ENCODE measurements at regions not wholly inside any gene's neighbourhood (a gene's known extent, or its start where the extent isn't known, plus 50 kb on each side); places are given as distances from the start of the nearest gene placed in this dataset.

DNA sequence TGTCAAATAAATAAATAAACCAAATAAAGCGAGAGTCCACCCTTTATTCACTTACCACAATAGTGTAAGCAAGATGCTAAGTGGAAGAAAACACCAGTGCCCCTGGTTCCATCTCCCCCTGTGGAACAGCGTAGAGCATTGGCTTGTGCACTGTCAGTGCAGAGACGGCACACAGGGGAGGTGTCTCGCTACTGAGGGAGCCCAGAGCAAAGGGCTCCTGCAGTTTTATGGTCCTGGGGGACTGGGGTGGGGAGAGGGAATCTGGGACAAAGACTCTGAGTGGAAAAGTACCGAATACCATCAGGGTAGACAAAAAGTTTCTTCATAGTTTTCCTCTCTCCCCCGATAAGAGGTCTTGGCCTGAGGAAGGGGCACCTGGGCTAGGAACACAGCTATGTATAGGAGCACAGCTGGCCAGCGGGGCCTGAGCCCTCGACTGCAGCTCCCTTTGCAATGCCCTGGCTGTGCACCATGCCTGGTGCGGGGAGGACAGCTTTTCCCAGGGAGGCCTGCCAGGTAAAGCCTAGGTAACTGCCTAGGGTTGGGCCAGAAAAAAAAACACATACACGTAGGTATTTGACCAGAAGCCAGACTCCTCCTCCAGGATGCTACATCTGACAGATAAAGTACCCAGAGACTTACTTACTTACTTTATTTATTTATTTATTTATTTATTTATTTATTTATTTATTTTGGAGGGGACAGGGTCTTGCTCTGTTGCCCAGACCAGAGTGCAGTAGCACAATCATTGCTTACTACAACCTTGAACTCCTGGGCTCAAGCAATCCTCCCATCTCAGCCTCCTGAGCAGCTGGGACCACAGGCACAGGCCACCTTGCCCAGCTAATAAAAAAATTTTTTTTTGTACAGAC lies 88.8 kb upstream of the KIF5B start:
- no peaks in the 10 kb centered on the region for H3K9me3 ChIP-seq
- intact Hi-C loops (cut with DNase I), result no loop called here
- peak; percentile 32 to 81 (median 60) for ATAC-seq
- no peak for FAIRE-seq
- no peaks in the 10 kb centered on the region for H3K27me3 ChIP-seq
- H3K4me1 ChIP-seq, result peaks cover 5 to 9% (median 9%) of the 10 kb centered on the region in 3 donors
- TF ChIP-seq CTCF (IDR thresholded peaks at IDR 0.05), result no peak
- peak in 5 of 6 donors; percentile 51 to 84 (median 69) for DNase-seq
- 64 to 65% methylated on average over 10 of the region's 10 CpGs for whole genome bisulfite sequencing, 2 donors
- no peak overlapping the region for H3K4me3 ChIP-seq
- H3K27ac ChIP-seq, result no peak overlapping the region
- no peaks in the 10 kb centered on the region for H3K36me3 ChIP-seq

DNA sequence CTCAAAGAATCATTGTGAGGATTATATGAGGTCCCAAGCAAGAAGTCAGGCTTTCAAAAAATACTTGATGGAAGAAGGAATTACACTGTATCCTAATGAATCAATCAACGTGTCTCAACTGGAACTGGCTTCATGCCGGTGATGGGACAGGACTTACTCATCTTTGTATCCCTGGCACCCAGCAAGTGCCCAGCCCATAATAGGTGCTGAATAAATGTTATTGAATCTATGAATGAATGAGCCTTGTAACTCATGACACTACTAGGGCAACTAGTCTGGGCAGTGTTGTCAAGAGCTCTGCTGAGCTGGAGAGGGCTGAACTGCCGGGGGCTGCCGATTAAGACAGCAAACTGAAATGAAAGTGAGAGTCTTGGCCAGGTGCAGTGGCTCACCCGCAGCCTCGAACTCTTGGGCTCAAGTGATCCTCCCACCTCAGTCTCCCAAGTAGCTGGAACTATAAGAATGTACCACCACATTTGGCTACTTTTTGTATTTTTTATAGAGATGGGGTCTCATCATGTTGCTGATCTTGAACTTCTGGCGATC lies 87.2 kb upstream of the KIF5B start:
- no peak for ATAC-seq
- no peak for TF ChIP-seq CTCF (IDR thresholded peaks at IDR 0.05)
- Histone ChIP-seq H3K4me1 (peaks cover 0 to 9% (median 0%) of the 10 kb centered on the region in 3 donors), H3K4me3 (no peak overlapping the region), H3K27ac (no peak overlapping the region), H3K9me3 (no peaks in the 10 kb centered on the region), H3K27me3 (no peaks in the 10 kb centered on the region), H3K36me3 (no peaks in the 10 kb centered on the region)
- no peak for DNase-seq
- intact Hi-C loops (cut with DNase I), result no loop called here
- 93 to 95% methylated on average over 7 of the region's 7 CpGs for WGBS, 2 donors
- FAIRE-seq, result no peak

DNA sequence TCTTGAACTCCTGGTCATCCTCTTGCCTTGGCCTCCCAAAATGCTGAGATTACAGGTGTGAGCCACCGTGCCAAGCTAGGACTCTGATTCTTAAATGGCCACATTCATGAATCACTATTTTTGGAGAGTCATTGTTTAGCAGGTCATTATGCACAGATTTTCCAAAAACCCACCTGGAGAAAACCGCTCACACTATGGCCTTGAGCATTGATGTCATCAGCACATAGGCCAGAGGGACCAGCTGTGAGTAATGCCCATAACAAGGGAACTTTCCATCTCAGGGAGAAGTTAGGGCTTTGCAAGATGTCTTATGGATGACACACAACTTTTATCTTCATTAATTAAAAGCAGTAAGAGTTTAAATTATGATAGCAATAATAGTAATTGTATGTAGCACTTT lies 86.4 kb upstream of the KIF5B start:
- ATAC-seq (no peak), FAIRE-seq (no peak), DNase-seq (no peak)
- H3K36me3 ChIP-seq, result no peaks in the 10 kb centered on the region
- no peak overlapping the region for H3K27ac ChIP-seq
- no peaks in the 10 kb centered on the region for H3K27me3 ChIP-seq
- H3K4me1 ChIP-seq, result peaks cover 0 to 9% (median 0%) of the 10 kb centered on the region in 3 donors
- no peak for TF ChIP-seq CTCF (IDR thresholded peaks at IDR 0.05)
- H3K4me3 ChIP-seq, result no peak overlapping the region
- intact Hi-C loops (cut with DNase I), result no loop called here
- no peaks in the 10 kb centered on the region for H3K9me3 ChIP-seq
- WGBS, 2 donors, result 89 to 95% methylated on average over 2 of the region's 2 CpGs

GRCh38 chr10:32141018-32141807 lies 85.0 kb upstream of the KIF5B start:
- H3K9me3 ChIP-seq, result no peaks in the 10 kb centered on the region
- DNase-seq (peak in 3 of 6 donors; percentile 27 to 47 (median 32)), ATAC-seq (peak; percentile 47 to 75 (median 69)), FAIRE-seq (no peak)
- H3K27ac ChIP-seq, result peak overlapping the region in 3 of 4 donors; percentile 34 to 73 (median 66)
- TF ChIP-seq CTCF (IDR thresholded peaks at IDR 0.05), result no peak
- H3K36me3 ChIP-seq, result no peaks in the 10 kb centered on the region
- 73 to 77% methylated on average over 12 of the region's 12 CpGs for whole genome bisulfite sequencing, 2 donors
- H3K4me1 ChIP-seq, result peaks cover 0 to 9% (median 0%) of the 10 kb centered on the region in 3 donors
- no peak overlapping the region for H3K4me3 ChIP-seq
- intact Hi-C loops (cut with DNase I), result no loop called here
- H3K27me3 ChIP-seq, result no peaks in the 10 kb centered on the region

Data from pancreas (tissue), 10 donors.